ENCODE measurements at regions not wholly inside any gene's neighbourhood (a gene's known extent, or its start where the extent isn't known, plus 50 kb on each side); places are given as distances from the start of the nearest gene placed in this dataset.

GRCh38 chr14:96688629-96689028, 108.6 kb upstream of the VRK1 start:
- H3K4me1 ChIP-seq (ENCODE audit: control insufficient read depth, insufficient read depth, low read length): no peaks in the 10 kb centered on the region
- Mint-ChIP-seq H3K4me3 (no peak overlapping the region), H3K27ac (no peak overlapping the region), H3K36me3 (ENCODE audit: low read depth) (no peaks in the 10 kb centered on the region), H3K9me3 (peaks cover 7% of the 10 kb centered on the region), H3K27me3 (ENCODE audit: insufficient read depth) (peaks cover 89% of the 10 kb centered on the region), H3K4me1 (peaks cover 15% of the 10 kb centered on the region)
- no peak overlapping the region for H3K27ac ChIP-seq (ENCODE audit: low read depth, low read length)
- 78 to 92% methylated on average over 1 of the region's 1 CpG for WGBS, 2 experiments (ENCODE audit: insufficient coverage in 1 of 2, insufficient read length in 1 of 2)
- H3K36me3 ChIP-seq (ENCODE audit: control insufficient read depth, insufficient read depth, low read length): no peaks in the 10 kb centered on the region
- no peak for DNase-seq
- H3K27me3 ChIP-seq (ENCODE audit: control insufficient read depth, insufficient read depth, low read length, poor library complexity, severe bottlenecking): peaks cover 88% of the 10 kb centered on the region
- H3K4me3 ChIP-seq (ENCODE audit: low read length): no peak overlapping the region
- TF ChIP-seq CTCF (conservative IDR thresholded peaks at IDR 0.05): no peak
- no peak overlapping the region for H3K9ac ChIP-seq (ENCODE audit: extremely low read depth, low read length, poor library complexity, severe bottlenecking)
- H3K9me3 ChIP-seq (ENCODE audit: control insufficient read depth, low read length): peaks cover 25% of the 10 kb centered on the region

GRCh38 chr14:96690713-96691383, 106.3 kb upstream of the VRK1 start:
- Histone ChIP-seq H3K27me3 (ENCODE audit: control insufficient read depth, insufficient read depth, low read length, poor library complexity, severe bottlenecking) (peaks cover 81% of the 10 kb centered on the region), H3K36me3 (ENCODE audit: control insufficient read depth, insufficient read depth, low read length) (no peaks in the 10 kb centered on the region), H3K9me3 (ENCODE audit: control insufficient read depth, low read length) (peaks cover 25% of the 10 kb centered on the region), H3K4me3 (ENCODE audit: low read length) (no peak overlapping the region), H3K4me1 (ENCODE audit: control insufficient read depth, insufficient read depth, low read length) (peaks cover 8% of the 10 kb centered on the region), H3K9ac (ENCODE audit: extremely low read depth, low read length, poor library complexity, severe bottlenecking) (no peak overlapping the region), H3K27ac (ENCODE audit: low read depth, low read length) (no peak overlapping the region)
- Mint-ChIP-seq H3K27me3 (ENCODE audit: insufficient read depth) (peaks cover 85% of the 10 kb centered on the region), H3K27ac (no peak overlapping the region), H3K9me3 (peaks cover 7% of the 10 kb centered on the region), H3K4me1 (peaks cover 27% of the 10 kb centered on the region), H3K4me3 (no peak overlapping the region), H3K36me3 (ENCODE audit: low read depth) (no peaks in the 10 kb centered on the region)
- DNase-seq: no peak
- WGBS, 2 experiments (ENCODE audit: insufficient coverage in 1 of 2, insufficient read length in 1 of 2): 88 to 91% methylated on average over 3 to 4 of the region's 4 CpGs
- TF ChIP-seq CTCF (conservative IDR thresholded peaks at IDR 0.05): no peak

- peaks cover 86% of the 10 kb centered on the region for H3K27me3 Mint-ChIP-seq (ENCODE audit: insufficient read depth)
- H3K9me3 Mint-ChIP-seq: peaks cover 7% of the 10 kb centered on the region
- H3K27ac Mint-ChIP-seq: peak overlapping the region; percentile 22
- no peak for TF ChIP-seq CTCF (conservative IDR thresholded peaks at IDR 0.05)
- H3K9me3 ChIP-seq (ENCODE audit: control insufficient read depth, low read length): peaks cover 25% of the 10 kb centered on the region
- H3K27ac ChIP-seq (ENCODE audit: low read depth, low read length): no peak overlapping the region
- H3K4me3 ChIP-seq (ENCODE audit: low read length): no peak overlapping the region
- H3K36me3 Mint-ChIP-seq (ENCODE audit: low read depth): no peaks in the 10 kb centered on the region
- H3K4me1 Mint-ChIP-seq: peaks cover 23% of the 10 kb centered on the region
- WGBS, 2 experiments (ENCODE audit: insufficient coverage in 1 of 2, insufficient read length in 1 of 2): 34 to 63% methylated on average over 2 to 4 of the region's 4 CpGs
- H3K36me3 ChIP-seq (ENCODE audit: control insufficient read depth, insufficient read depth, low read length): no peaks in the 10 kb centered on the region
- H3K4me3 Mint-ChIP-seq: peak overlapping the region; percentile 2
- peaks cover 82% of the 10 kb centered on the region for H3K27me3 ChIP-seq (ENCODE audit: control insufficient read depth, insufficient read depth, low read length, poor library complexity, severe bottlenecking)
- H3K9ac ChIP-seq (ENCODE audit: extremely low read depth, low read length, poor library complexity, severe bottlenecking): no peak overlapping the region
- DNase-seq: no peak
- H3K4me1 ChIP-seq (ENCODE audit: control insufficient read depth, insufficient read depth, low read length): peaks cover 8% of the 10 kb centered on the region
Observed at GRCh38 chr14:96693252-96693820, 103.8 kb upstream of the VRK1 start.
